ENCODE measurements at regions not wholly inside any gene's neighbourhood (a gene's known extent, or its start where the extent isn't known, plus 50 kb on each side); places are given as distances from the start of the nearest gene placed in this dataset.
A peak's percentile ranks its signal among the peaks of the same experiment; 100 is the strongest.

DNA sequence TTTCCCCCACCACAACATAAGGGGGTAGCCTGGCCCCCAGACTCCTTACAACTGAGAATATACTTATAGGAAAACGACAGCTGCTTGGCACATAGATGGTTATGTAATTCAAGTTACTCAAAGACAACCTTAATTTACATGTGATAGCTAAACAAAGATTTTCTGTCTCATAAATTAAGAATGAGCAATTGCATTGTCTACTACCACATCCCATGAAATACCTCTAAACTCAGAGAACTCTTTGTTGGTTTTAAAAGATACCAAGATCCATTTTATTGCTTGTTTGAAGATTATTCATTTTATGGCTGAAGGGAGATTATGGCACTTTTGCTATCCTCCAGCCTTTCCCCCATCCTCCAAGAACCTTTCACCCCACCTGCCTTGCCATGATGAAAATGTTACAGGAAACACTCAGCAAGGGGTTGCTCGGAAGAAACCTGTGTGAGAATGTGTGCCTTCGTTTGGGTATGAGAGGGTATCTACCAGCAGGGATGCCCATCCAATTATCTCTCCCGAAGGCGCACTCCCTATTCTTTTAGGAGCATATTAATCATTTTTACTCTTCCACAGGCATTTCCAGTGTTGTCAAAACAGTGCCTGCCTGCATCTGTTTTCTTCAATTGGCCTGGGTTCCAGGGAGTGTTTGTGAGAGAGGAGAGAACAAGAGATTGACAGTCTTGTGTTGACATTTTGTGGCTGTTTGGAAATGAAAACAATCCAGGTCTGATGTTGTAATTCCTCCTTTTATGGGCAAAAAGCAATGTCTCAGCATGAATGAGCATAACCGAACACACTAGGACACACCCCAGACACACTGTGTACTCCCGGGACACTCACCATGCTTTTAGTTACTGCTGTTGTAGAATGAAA lies 208.0 kb upstream of the ANKRD55 start:
- H3K4me1 ChIP-seq (ENCODE audit: control insufficient read depth, insufficient read depth, low read length), result no peaks in the 10 kb centered on the region
- DNase-seq, result no peak
- no CpG with 5 or more reads among the region's 7 CpGs for WGBS (ENCODE audit: insufficient coverage)
- H3K4me3 ChIP-seq (ENCODE audit: low read length), result no peak overlapping the region
- no peaks in the 10 kb centered on the region for H3K9me3 ChIP-seq (replicated peaks; ENCODE audit: control insufficient read depth, low read depth, low read length)
- no peak overlapping the region for H3K27ac ChIP-seq (ENCODE audit: low read length)
- no peaks in the 10 kb centered on the region for H3K36me3 ChIP-seq (ENCODE audit: control insufficient read depth, insufficient read depth, low read length)
- H3K27me3 ChIP-seq (ENCODE audit: control insufficient read depth, insufficient read depth, low read length), result no peaks in the 10 kb centered on the region

DNA sequence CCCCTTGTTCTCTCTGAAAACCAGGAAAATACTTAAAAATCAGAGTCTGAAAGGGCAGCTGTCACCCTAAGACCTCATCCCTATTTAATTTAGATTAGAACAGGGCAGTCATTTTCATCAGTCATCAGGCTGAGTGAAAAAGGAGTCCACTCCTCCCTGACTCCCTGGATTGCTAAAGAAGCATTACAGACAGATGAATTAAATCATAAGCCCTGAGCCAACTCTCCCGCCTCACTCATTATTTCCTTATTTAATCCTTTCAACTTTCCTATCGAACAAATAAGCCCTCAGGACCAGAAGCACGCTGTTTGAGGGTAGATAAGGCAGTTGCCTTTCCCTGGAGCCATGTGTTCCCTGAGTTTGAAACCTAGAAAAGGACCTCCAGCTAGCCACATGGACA lies 201.9 kb upstream of the ANKRD55 start:
- no peak for DNase-seq
- WGBS (ENCODE audit: insufficient coverage), result no CpG with 5 or more reads among the region's 3 CpGs
- no peaks in the 10 kb centered on the region for H3K27me3 ChIP-seq (ENCODE audit: control insufficient read depth, insufficient read depth, low read length)
- H3K9me3 ChIP-seq (replicated peaks; ENCODE audit: control insufficient read depth, low read depth, low read length), result no peaks in the 10 kb centered on the region
- H3K27ac ChIP-seq (ENCODE audit: low read length), result no peak overlapping the region
- no peak overlapping the region for H3K4me3 ChIP-seq (ENCODE audit: low read length)
- H3K36me3 ChIP-seq (ENCODE audit: control insufficient read depth, insufficient read depth, low read length), result no peaks in the 10 kb centered on the region
- H3K4me1 ChIP-seq (ENCODE audit: control insufficient read depth, insufficient read depth, low read length), result peaks cover 4% of the 10 kb centered on the region

DNA sequence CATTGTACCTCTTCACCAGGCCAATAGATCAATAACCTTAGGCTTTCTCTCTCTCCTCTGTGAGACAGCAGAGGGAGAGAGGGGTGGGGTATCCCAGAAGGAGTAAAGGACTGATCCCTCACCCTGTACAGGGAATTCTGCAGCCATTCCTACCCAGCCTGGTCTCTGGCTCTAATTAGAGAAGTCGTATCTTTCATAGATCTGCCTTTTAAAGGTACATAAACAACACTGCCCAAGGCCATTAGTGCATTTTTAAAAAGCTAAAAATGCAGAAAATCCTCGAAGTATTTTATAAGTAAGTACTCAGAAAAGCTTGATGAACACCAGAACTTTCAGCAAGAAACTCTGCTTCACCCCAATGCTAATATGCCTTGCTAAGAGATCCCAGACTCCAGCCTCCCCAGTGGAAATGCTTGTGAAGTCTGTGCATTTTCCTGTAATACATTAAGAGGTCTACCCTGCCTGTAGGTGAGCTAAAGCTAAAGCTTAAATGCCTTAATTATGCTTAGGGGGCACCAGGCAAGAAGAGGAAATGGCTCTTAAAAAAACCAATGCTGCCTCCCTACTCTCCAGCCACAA lies 200.0 kb upstream of the ANKRD55 start:
- peaks cover 7% of the 10 kb centered on the region for H3K4me1 ChIP-seq (ENCODE audit: control insufficient read depth, insufficient read depth, low read length)

DNA sequence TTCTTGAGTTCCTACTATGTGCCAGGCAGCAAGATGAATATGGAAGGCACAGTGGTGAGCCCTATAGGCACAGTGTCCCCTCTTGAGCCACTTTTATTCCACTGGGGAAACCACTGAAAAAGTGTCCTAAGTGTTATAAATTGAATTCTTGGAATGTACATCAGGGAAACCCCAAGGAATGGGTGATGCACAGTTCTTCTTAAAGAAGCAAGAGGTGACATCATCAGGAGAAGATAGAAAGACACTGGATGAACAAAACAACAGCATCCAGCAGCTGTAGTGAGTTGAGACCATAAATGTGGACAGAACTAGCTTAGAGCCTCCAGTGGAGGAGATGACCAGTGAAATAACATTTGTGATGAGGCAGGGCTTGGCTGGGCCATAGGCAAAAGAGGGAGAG lies 199.2 kb upstream of the ANKRD55 start:
- Histone ChIP-seq H3K27ac (ENCODE audit: low read length) (no peak overlapping the region), H3K36me3 (ENCODE audit: control insufficient read depth, insufficient read depth, low read length) (no peaks in the 10 kb centered on the region), H3K4me1 (ENCODE audit: control insufficient read depth, insufficient read depth, low read length) (peaks cover 10% of the 10 kb centered on the region), H3K9me3 (replicated peaks; ENCODE audit: control insufficient read depth, low read depth, low read length) (no peaks in the 10 kb centered on the region), H3K27me3 (ENCODE audit: control insufficient read depth, insufficient read depth, low read length) (no peaks in the 10 kb centered on the region), H3K4me3 (ENCODE audit: low read length) (no peak overlapping the region)
- DNase-seq, result no peak

More for the DNA sequence above, 200.0 kb upstream of the ANKRD55 start:
- no peak overlapping the region for H3K4me3 ChIP-seq (ENCODE audit: low read length)
- no peaks in the 10 kb centered on the region for H3K27me3 ChIP-seq (ENCODE audit: control insufficient read depth, insufficient read depth, low read length)
- no peak for DNase-seq
- H3K27ac ChIP-seq (ENCODE audit: low read length), result no peak overlapping the region
- no CpG with 5 or more reads among the region's 2 CpGs for WGBS (ENCODE audit: insufficient coverage)
- H3K36me3 ChIP-seq (ENCODE audit: control insufficient read depth, insufficient read depth, low read length), result no peaks in the 10 kb centered on the region
- H3K9me3 ChIP-seq (replicated peaks; ENCODE audit: control insufficient read depth, low read depth, low read length), result no peaks in the 10 kb centered on the region

DNA sequence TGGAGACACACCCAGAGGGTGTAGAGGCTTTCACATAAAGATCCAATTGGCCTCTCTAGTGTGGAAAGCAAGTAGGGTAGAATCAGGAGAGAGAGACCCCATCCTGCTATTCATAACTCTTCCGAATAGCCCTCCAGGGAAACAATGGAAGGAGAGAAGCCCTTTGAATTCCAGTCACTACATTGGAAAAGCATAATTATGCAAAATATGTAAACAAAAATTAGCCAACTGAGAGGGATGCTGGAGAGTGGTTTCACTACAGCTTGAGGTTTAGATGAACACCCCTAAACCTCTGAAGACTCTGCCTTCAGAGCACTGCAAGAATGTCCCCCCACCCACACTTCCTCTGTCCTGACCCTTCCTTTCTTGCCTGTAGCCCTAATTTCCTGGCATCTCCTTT lies 197.3 kb upstream of the ANKRD55 start:
- no CpG with 5 or more reads among the region's 1 CpG for WGBS (ENCODE audit: insufficient coverage)
- Histone ChIP-seq H3K9me3 (replicated peaks; ENCODE audit: control insufficient read depth, low read depth, low read length) (no peaks in the 10 kb centered on the region), H3K4me1 (ENCODE audit: control insufficient read depth, insufficient read depth, low read length) (peaks cover 18% of the 10 kb centered on the region), H3K36me3 (ENCODE audit: control insufficient read depth, insufficient read depth, low read length) (no peaks in the 10 kb centered on the region), H3K27me3 (ENCODE audit: control insufficient read depth, insufficient read depth, low read length) (no peaks in the 10 kb centered on the region), H3K27ac (ENCODE audit: low read length) (no peak overlapping the region), H3K4me3 (ENCODE audit: low read length) (no peak overlapping the region)
- DNase-seq, result no peak

DNA sequence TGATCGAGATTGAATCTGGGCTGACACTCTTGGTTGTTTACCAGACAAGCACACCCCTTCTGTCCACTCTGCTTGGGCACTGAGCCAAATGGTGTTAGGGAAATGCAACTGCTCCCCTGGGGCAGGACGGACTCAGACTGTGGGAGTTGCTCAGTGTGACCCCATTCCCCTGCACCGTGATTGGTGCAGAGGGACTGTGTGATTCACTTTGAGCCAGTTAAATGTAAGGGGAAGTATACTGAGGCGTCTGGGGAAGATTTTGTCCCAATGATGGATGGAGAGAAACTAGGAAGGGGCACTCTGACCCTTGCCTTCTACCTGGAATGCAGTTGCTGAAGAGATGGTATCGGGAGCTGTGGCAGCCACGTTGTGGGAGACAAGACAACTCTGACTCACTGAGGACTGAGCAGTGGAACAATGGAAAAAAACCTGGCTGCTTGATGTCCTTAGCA lies 196.0 kb upstream of the ANKRD55 start:
- Histone ChIP-seq H3K27me3 (ENCODE audit: control insufficient read depth, insufficient read depth, low read length) (no peaks in the 10 kb centered on the region), H3K36me3 (ENCODE audit: control insufficient read depth, insufficient read depth, low read length) (no peaks in the 10 kb centered on the region), H3K4me3 (ENCODE audit: low read length) (no peak overlapping the region), H3K9me3 (replicated peaks; ENCODE audit: control insufficient read depth, low read depth, low read length) (no peaks in the 10 kb centered on the region), H3K4me1 (ENCODE audit: control insufficient read depth, insufficient read depth, low read length) (peaks cover 18% of the 10 kb centered on the region), H3K27ac (ENCODE audit: low read length) (no peak overlapping the region)
- whole genome bisulfite sequencing (ENCODE audit: insufficient coverage), result 52% methylated on average over 3 of the region's 6 CpGs
- DNase-seq, result peak; percentile 43

DNA sequence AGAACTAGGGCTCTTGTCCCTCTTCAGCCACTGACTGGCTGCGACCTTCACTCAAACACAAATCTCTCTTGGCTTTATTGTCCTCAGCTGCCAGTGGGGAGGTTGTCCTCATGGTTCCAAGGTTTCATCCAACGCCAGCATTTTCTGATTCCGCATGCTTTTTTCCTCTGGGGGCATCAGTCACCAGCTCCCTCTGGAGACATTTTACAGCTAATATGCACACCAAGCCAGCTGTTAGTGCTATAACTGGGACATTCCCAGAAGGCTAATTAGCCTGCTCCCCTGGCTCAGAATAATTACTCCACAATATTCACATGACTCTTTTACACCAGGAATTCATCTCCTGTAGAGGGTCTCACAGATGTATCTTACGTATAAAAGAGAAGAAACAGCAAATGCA lies 193.6 kb upstream of the ANKRD55 start:
- Histone ChIP-seq H3K27me3 (ENCODE audit: control insufficient read depth, insufficient read depth, low read length) (no peaks in the 10 kb centered on the region), H3K36me3 (ENCODE audit: control insufficient read depth, insufficient read depth, low read length) (no peaks in the 10 kb centered on the region), H3K4me3 (ENCODE audit: low read length) (no peak overlapping the region), H3K4me1 (ENCODE audit: control insufficient read depth, insufficient read depth, low read length) (peaks cover 20% of the 10 kb centered on the region), H3K9me3 (replicated peaks; ENCODE audit: control insufficient read depth, low read depth, low read length) (peaks cover 4% of the 10 kb centered on the region), H3K27ac (ENCODE audit: low read length) (no peak overlapping the region)
- DNase-seq, result peak; percentile 33
- WGBS (ENCODE audit: insufficient coverage), result 33% methylated on average over 3 of the region's 4 CpGs

DNA sequence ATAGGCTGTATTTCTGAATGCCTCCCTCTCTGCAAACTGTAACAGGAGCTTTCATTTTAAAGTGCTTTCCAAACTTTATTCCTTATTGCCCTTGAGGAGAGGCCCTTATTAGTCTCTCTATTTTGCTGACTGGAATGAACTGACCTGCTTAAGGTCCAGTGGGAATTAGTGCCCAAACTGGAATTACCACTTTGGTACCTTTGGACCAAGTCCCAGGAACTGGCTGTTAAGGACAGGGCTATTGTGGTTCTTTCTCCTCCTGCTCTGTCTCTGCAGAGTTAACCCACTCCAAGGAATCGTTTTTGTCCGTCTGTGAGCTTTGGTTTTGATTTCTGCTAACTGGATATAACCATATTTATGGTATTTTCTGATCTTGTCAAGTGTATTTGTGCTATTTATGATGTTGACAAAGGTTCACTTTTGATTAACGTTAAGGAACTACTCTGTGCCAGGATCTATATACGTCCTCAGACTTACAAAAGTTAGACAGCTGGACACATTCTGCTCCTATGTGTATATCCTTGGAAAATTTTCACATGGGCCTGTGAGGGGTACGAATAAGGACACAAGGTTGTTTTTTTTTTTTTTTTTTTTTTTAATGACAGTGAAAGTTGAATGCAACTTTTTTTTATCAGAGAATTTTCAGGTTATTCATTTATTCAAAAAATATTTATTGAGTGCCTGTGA lies 189.1 kb upstream of the ANKRD55 start:
- no peaks in the 10 kb centered on the region for H3K27me3 ChIP-seq (ENCODE audit: control insufficient read depth, insufficient read depth, low read length)
- no CpG with 5 or more reads among the region's 5 CpGs for WGBS (ENCODE audit: insufficient coverage)

DNA sequence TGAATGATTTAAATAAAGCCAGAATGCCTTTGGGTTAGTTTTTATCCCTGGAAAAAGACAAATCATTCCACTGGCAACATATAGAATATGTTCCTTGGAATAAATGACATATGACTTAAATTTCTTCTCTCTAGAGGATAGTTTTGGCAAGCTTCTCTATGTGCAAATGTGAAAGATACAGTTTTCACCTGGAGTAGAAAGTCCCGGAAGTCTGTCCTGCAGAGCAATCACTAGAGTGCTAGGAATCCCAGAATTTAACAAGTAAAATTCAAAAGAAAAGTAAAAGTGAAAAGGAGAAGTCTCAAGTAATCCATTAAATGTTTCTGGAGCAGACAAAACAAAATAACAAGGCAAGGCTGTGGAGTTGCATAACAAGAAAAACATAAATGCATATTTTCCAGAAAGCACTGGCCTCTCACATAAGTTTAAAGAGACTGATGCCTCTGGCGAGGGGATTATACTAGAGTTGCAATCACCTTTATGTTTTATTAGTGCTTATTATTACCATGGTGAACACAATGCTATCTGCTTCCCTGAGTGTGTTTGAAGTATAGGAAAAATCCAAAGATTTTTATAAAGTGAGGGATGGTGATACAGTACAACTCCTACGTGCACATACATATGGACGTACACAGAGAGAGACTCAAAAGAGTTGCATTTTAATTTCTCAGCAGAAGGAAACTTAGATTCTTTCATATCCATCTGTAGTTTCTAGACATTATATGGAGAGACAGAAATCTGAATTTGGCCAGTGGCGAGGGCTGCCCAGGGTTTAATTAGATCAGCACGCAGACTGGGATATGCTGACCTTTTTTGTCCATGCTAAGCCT lies 188.3 kb upstream of the ANKRD55 start:
- DNase-seq, result peak; percentile 75
- Histone ChIP-seq H3K36me3 (ENCODE audit: control insufficient read depth, insufficient read depth, low read length) (no peaks in the 10 kb centered on the region), H3K9me3 (replicated peaks; ENCODE audit: control insufficient read depth, low read depth, low read length) (peaks cover 16% of the 10 kb centered on the region), H3K27ac (ENCODE audit: low read length) (peak overlapping the region; percentile 54), H3K27me3 (ENCODE audit: control insufficient read depth, insufficient read depth, low read length) (no peaks in the 10 kb centered on the region), H3K4me1 (ENCODE audit: control insufficient read depth, insufficient read depth, low read length) (peaks cover 3% of the 10 kb centered on the region), H3K4me3 (ENCODE audit: low read length) (no peak overlapping the region)
- no CpG with 5 or more reads among the region's 6 CpGs for WGBS (ENCODE audit: insufficient coverage)

More for the DNA sequence above, 189.1 kb upstream of the ANKRD55 start:
- DNase-seq, result no peak
- Histone ChIP-seq H3K36me3 (ENCODE audit: control insufficient read depth, insufficient read depth, low read length) (no peaks in the 10 kb centered on the region), H3K4me1 (ENCODE audit: control insufficient read depth, insufficient read depth, low read length) (peaks cover 9% of the 10 kb centered on the region), H3K27ac (ENCODE audit: low read length) (peak overlapping the region; percentile 54), H3K9me3 (replicated peaks; ENCODE audit: control insufficient read depth, low read depth, low read length) (peaks cover 16% of the 10 kb centered on the region), H3K4me3 (ENCODE audit: low read length) (no peak overlapping the region)

DNA sequence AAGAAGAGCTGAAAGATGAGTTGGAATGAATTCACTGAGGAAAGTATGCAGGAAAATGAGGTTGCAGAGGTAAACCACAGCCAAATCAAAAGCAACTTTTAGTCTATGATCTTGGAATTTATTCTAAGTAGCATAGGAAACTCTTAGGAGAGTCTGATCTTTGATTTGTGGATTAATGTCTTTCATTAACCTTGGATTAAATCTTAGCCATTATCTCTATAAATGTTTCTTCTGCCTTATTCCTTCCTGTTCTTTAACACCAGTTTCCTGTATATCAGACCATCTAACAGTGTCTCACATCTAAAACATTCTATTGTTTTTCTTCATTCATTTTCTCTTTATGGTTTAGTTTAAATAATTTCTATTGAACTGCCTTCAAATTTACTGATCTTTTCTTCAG lies 187.2 kb upstream of the ANKRD55 start:
- H3K36me3 ChIP-seq (ENCODE audit: control insufficient read depth, insufficient read depth, low read length), result no peaks in the 10 kb centered on the region
- peaks cover 16% of the 10 kb centered on the region for H3K9me3 ChIP-seq (replicated peaks; ENCODE audit: control insufficient read depth, low read depth, low read length)
- H3K27me3 ChIP-seq (ENCODE audit: control insufficient read depth, insufficient read depth, low read length), result no peaks in the 10 kb centered on the region
- H3K4me1 ChIP-seq (ENCODE audit: control insufficient read depth, insufficient read depth, low read length), result peaks cover 5% of the 10 kb centered on the region
- DNase-seq, result no peak
- no peak overlapping the region for H3K4me3 ChIP-seq (ENCODE audit: low read length)
- no peak overlapping the region for H3K27ac ChIP-seq (ENCODE audit: low read length)

Measured in muscle of leg (tissue), 3 donors.